ENCODE measurements at regions not wholly inside any gene's neighbourhood (a gene's known extent, or its start where the extent isn't known, plus 50 kb on each side); places are given as distances from the start of the nearest gene placed in this dataset.
"Not testable (repeated sequence)": the region's sequence is repeated elsewhere in the genome, so short reads cannot be mapped to it uniquely, and the experiment has no call there.

DNA sequence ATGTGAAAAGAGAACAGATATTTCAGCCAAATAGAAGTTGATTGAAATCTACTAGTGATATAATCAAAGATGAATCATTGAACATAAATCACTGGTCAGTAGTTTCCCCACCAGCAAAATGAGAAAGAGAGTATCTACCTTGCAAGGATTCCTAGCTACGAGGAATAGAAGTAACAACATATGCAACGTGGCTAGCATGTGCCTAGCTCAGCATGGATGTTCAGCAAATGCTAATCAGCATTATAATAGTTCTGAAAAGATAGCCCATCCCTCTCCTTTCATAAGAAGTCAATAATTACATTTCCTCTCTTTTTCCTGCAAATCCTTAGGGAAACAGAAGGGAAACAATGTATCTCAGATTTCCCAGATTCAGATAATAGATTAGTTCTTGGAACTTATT lies 417.2 kb downstream of the SATB2 start:
- no peak overlapping the region for H3K27ac ChIP-seq
- H3K4me3 ChIP-seq: no peak overlapping the region
- H3K36me3 ChIP-seq (ENCODE audit: insufficient read depth, low read length): no peaks in the 10 kb centered on the region
- no peak overlapping the region for H3K9ac ChIP-seq (ENCODE audit: insufficient read length)
- TF ChIP-seq EZH2 (IDR thresholded peaks at IDR 0.05) (no peak), FOXP2 (optimal IDR thresholded peaks at IDR 0.05; ENCODE audit: control extremely low read depth, extremely low read length, insufficient read depth) (no peak), POLR2AphosphoS5 (IDR thresholded peaks at IDR 0.05; ENCODE audit: borderline replicate concordance, low read depth, low read length) (no peak)
- no peak for DNase-seq (ENCODE audit: low read depth, low spot score)
- no peaks in the 10 kb centered on the region for H3K9me3 ChIP-seq (ENCODE audit: low read depth, low read length)

DNA sequence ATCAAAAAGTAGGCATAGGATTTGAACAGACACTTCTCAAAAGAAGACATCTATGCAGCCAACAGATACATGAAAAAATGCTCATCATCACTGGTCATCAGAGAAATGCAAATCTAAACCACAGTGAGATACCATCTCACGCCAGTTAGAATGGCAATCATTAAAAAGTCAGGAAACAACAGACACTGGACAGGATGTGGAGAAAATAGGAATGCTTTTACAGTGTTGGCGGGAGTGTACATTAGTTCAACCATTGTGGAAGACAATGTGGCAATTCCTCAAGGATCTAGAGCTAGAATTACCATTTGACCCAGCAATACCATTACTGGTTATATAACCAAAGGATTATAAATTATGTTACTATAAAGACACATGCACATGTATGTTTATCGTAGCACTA lies 424.0 kb downstream of the SATB2 start:
- not testable (repeated sequence) for H3K4me3 ChIP-seq; H3K9ac ChIP-seq (ENCODE audit: insufficient read length); H3K9me3 ChIP-seq (ENCODE audit: low read depth, low read length); DNase-seq (ENCODE audit: low read depth, low spot score); H3K36me3 ChIP-seq (ENCODE audit: insufficient read depth, low read length); H3K27ac ChIP-seq

GRCh38 chr2:199025146-199025545 lies 432.6 kb downstream of the SATB2 start:
- no peaks in the 10 kb centered on the region for H3K9me3 ChIP-seq (ENCODE audit: low read depth, low read length)

DNA sequence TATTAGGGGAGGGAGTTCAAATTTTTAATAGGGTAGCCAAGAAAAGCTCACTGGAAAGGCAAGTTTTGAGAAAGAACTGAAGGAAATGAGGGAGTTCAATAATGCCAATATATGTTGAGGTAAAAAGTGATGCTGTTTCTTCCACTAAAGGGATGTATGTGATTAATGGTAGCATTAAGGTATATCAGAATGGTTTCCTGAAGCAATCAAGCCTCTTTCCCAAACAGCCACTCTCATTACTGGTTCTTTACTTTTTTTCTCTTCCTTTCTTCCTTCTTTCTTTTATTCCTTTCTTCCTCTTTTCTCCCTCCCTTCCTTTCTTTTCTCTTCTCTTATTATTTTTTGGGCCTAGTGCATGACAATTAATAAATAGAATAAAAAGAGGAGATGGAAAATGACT lies 433.5 kb downstream of the SATB2 start:
- Histone ChIP-seq H3K4me3 (no peak overlapping the region), H3K27ac (no peak overlapping the region), H3K36me3 (ENCODE audit: insufficient read depth, low read length) (no peaks in the 10 kb centered on the region), H3K9ac (ENCODE audit: insufficient read length) (no peak overlapping the region), H3K9me3 (ENCODE audit: low read depth, low read length) (no peaks in the 10 kb centered on the region)
- DNase-seq (ENCODE audit: low read depth, low spot score): no peak
- TF ChIP-seq EZH2 (IDR thresholded peaks at IDR 0.05) (no peak), FOXP2 (optimal IDR thresholded peaks at IDR 0.05; ENCODE audit: control extremely low read depth, extremely low read length, insufficient read depth) (no peak), POLR2AphosphoS5 (IDR thresholded peaks at IDR 0.05; ENCODE audit: borderline replicate concordance, low read depth, low read length) (no peak)

More at GRCh38 chr2:199025146-199025545, 432.6 kb downstream of the SATB2 start:
- no peak overlapping the region for H3K9ac ChIP-seq (ENCODE audit: insufficient read length)
- H3K4me3 ChIP-seq: no peak overlapping the region
- no peaks in the 10 kb centered on the region for H3K36me3 ChIP-seq (ENCODE audit: insufficient read depth, low read length)
- DNase-seq (ENCODE audit: low read depth, low spot score): no peak
- TF ChIP-seq EZH2 (IDR thresholded peaks at IDR 0.05): no peak
- no peak for TF ChIP-seq FOXP2 (optimal IDR thresholded peaks at IDR 0.05; ENCODE audit: control extremely low read depth, extremely low read length, insufficient read depth)
- no peak for TF ChIP-seq POLR2AphosphoS5 (IDR thresholded peaks at IDR 0.05; ENCODE audit: borderline replicate concordance, low read depth, low read length)
- H3K27ac ChIP-seq: no peak overlapping the region

DNA sequence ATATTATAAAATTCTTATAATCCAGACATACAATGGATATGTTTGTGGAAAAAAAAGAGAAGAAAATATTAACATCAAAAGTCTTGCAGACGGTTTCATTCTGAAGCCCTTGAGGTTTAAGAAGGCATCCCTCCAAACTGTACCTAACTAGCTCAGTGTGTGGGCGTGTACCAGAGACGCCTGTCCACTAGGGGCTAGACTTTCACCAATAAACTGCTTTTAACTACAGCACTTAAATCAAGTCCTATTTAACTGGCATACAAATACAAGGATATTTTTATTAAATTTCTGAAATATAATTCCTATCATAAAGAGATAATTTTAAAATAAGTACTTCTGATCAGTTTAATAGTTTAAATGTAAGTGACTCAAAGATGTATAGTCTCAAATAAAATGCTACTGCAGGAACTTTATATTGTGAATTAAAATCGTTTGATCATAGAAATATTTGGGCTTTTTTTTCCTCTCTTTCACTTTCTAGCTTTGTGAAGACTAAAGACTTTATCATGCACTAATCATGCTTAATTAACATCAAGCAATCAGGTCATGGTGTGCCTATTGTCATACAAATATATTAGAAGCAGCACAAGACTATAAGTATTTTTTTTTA lies 437.7 kb downstream of the SATB2 start:
- no peak for TF ChIP-seq POLR2AphosphoS5 (IDR thresholded peaks at IDR 0.05; ENCODE audit: borderline replicate concordance, low read depth, low read length)
- no peak for TF ChIP-seq FOXP2 (optimal IDR thresholded peaks at IDR 0.05; ENCODE audit: control extremely low read depth, extremely low read length, insufficient read depth)
- TF ChIP-seq EZH2 (IDR thresholded peaks at IDR 0.05): no peak
- Histone ChIP-seq H3K9me3 (ENCODE audit: low read depth, low read length) (no peaks in the 10 kb centered on the region), H3K27ac (no peak overlapping the region), H3K4me3 (no peak overlapping the region), H3K36me3 (ENCODE audit: insufficient read depth, low read length) (no peaks in the 10 kb centered on the region), H3K9ac (ENCODE audit: insufficient read length) (no peak overlapping the region)
- no peak for DNase-seq (ENCODE audit: low read depth, low spot score)

DNA sequence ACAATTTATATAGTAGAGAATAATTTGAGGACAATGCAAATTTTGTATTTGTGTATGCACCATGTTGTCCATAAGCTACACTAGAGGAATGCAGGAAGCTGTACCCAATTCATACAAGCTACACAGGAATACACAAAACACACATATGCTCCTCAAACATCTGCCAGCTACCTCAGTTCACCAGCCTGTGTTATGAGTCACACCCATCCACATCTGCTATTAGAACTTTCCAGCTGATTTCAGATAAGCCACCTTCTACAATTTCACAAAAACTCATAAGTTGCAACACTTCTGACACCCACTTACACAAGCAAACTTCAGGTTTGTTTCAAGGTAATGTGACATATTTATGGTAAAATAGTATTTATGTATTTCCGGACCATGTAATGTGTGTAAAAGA lies 438.9 kb downstream of the SATB2 start:
- Histone ChIP-seq H3K9ac (ENCODE audit: insufficient read length) (no peak overlapping the region), H3K27ac (no peak overlapping the region), H3K36me3 (ENCODE audit: insufficient read depth, low read length) (no peaks in the 10 kb centered on the region), H3K9me3 (ENCODE audit: low read depth, low read length) (no peaks in the 10 kb centered on the region), H3K4me3 (no peak overlapping the region)
- no peak for TF ChIP-seq POLR2AphosphoS5 (IDR thresholded peaks at IDR 0.05; ENCODE audit: borderline replicate concordance, low read depth, low read length)
- no peak for TF ChIP-seq FOXP2 (optimal IDR thresholded peaks at IDR 0.05; ENCODE audit: control extremely low read depth, extremely low read length, insufficient read depth)
- no peak for DNase-seq (ENCODE audit: low read depth, low spot score)

DNA sequence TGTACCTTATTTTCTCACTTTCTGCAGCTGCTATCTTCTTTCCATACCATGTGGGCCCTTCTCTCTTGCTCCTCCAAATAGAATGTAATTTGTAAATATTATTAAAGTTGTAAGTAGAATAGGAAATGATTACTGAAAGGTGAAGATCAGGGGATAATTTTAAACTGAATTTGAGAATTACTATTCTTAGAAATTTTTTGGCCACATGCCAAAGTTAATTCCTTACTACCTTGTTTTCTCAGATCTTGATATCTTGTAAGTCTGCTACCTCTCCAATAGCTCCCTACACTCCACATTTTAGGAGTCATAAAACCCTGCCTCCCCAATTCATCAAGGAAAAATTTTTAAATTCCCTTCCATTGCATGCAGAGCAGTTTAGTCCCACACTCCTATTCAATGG lies 442.7 kb downstream of the SATB2 start:
- Histone ChIP-seq H3K9ac (ENCODE audit: insufficient read length) (no peak overlapping the region), H3K4me3 (no peak overlapping the region), H3K27ac (no peak overlapping the region), H3K9me3 (ENCODE audit: low read depth, low read length) (no peaks in the 10 kb centered on the region), H3K36me3 (ENCODE audit: insufficient read depth, low read length) (no peaks in the 10 kb centered on the region)
- TF ChIP-seq FOXP2 (optimal IDR thresholded peaks at IDR 0.05; ENCODE audit: control extremely low read depth, extremely low read length, insufficient read depth): no peak
- no peak for TF ChIP-seq POLR2AphosphoS5 (IDR thresholded peaks at IDR 0.05; ENCODE audit: borderline replicate concordance, low read depth, low read length)
- no peak for TF ChIP-seq EZH2 (IDR thresholded peaks at IDR 0.05)
- no peak for DNase-seq (ENCODE audit: low read depth, low spot score)

- Histone ChIP-seq H3K27ac (no peak overlapping the region), H3K9me3 (ENCODE audit: low read depth, low read length) (no peaks in the 10 kb centered on the region), H3K36me3 (ENCODE audit: insufficient read depth, low read length) (no peaks in the 10 kb centered on the region), H3K4me3 (no peak overlapping the region), H3K9ac (ENCODE audit: insufficient read length) (no peak overlapping the region)
- TF ChIP-seq FOXP2 (optimal IDR thresholded peaks at IDR 0.05; ENCODE audit: control extremely low read depth, extremely low read length, insufficient read depth) (no peak), EZH2 (IDR thresholded peaks at IDR 0.05) (no peak), POLR2AphosphoS5 (IDR thresholded peaks at IDR 0.05; ENCODE audit: borderline replicate concordance, low read depth, low read length) (no peak)
- no peak for DNase-seq (ENCODE audit: low read depth, low spot score)
These were observed 443.5 kb downstream of the SATB2 start for GRCh38 chr2:199014226-199014625.

- no peak for TF ChIP-seq FOXP2 (optimal IDR thresholded peaks at IDR 0.05; ENCODE audit: control extremely low read depth, extremely low read length, insufficient read depth)
- TF ChIP-seq EZH2 (IDR thresholded peaks at IDR 0.05): no peak
- TF ChIP-seq POLR2AphosphoS5 (IDR thresholded peaks at IDR 0.05; ENCODE audit: borderline replicate concordance, low read depth, low read length): no peak
- DNase-seq (ENCODE audit: low read depth, low spot score): no peak
- Histone ChIP-seq H3K9ac (ENCODE audit: insufficient read length) (no peak overlapping the region), H3K27ac (no peak overlapping the region), H3K36me3 (ENCODE audit: insufficient read depth, low read length) (no peaks in the 10 kb centered on the region), H3K9me3 (ENCODE audit: low read depth, low read length) (no peaks in the 10 kb centered on the region), H3K4me3 (no peak overlapping the region)
These were observed 445.8 kb downstream of the SATB2 start for GRCh38 chr2:199011908-199012307.
